CD4-positive, alpha-beta T cell treated with Interleukin-12 subunit alpha and Interleukin-12 subunit beta, for 1 hour (primary cell): ENCODE measurements at regions not wholly inside any gene's neighbourhood (a gene's known extent, or its start where the extent isn't known, plus 50 kb on each side); places are given as distances from the start of the nearest gene placed in this dataset.

Source experiments
- DNase-seq: peaks from one replicate; pipeline ENCODE4 v3.0.0-alpha.2; 2020

- no peak for DNase-seq
These were observed 560.8 kb downstream of the BRD1 start for GRCh38 chr22:49266561-49267519.

DNA sequence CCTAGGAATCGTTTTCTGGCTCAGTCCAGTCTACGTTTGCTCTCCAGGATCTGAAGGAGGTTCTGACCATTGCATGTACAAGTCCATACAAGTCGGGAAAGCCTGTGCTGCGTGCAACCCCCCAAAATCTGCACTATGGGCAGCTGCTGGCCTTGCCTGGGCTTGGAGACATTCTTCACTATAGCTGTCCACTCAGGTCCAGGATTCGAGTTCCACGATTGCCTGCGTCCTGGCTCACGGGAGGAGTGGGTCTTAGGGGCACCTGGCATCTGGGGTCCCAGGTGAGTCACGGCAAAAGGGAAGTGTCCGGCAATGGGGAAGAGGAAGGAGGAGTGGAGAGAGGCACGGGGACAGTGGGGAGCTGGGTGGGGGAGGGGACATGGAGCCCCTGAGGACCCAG lies 563.0 kb downstream of the BRD1 start:
- DNase-seq: no peak

DNA sequence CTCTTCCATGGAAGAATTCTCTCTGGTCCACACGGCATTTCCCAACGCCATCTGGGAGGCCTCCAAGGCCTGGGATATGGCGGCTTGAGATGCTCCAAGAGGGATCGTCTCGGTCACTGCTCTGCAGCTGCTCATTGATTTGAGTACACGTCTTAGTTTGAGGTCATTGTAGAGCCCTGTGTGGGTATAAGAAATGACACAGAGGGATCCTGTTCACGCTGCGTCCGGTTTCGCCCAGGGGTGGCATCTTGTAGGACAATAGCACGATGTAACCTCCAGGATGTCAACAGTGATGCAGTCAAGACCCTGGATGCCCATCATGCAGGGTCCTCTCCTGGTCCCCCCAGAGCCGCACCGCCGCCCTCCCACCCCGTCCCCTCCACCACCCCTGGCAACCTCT lies 564.6 kb downstream of the BRD1 start:
- no peak for DNase-seq

GRCh38 chr22:49262167-49262566 lies 565.5 kb downstream of the BRD1 start:
- DNase-seq: no peak

GRCh38 chr22:49261616-49262015 lies 566.1 kb downstream of the BRD1 start:
- DNase-seq: no peak

DNA sequence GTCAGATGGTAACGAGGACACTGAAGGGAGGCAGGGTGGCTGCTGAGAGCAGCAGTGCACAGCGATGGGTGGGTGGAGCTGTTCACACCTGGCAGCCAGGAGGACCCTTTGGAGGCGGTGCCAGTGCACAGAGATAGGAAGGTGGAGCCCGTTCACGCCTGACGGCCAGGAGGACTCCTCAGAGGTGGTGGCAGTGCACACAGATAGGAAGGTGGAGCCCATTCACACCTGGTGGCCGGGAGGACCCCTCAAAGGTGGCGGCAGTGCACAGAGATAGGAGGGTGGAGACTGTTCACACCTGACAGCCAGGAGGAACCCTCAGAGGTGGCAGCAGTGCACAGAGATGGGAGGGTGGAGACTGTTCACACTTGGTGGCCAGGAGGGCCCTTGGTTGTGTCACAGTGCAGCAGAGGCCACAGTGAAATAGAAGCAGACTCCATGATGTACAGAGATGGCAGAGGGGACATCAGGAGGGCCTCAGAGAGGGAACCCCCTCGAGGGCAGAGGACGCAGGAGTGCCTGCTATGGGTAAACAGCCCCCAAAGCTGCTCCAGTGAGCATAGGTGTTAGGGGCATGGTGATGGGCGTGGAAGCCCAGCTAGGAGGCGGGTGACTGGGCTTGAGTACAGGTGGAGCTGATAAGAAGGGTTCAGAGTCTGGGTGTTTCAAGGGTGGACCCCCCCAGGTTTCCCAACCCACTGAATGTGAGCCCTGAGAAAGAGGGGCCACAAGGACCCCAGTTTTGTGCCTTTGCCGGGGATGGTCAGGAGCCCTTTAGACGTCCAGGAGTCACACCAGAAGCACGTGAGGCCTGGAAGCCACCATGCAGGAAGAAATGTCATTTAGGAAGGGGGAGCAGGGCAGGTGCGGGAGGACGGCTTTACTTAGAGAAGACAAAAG lies 566.7 kb downstream of the BRD1 start:
- no peak for DNase-seq

GRCh38 chr22:49259839-49260615 lies 567.6 kb downstream of the BRD1 start:
- DNase-seq: no peak

- DNase-seq: no peak
These were observed 569.3 kb downstream of the BRD1 start for GRCh38 chr22:49258107-49259010.

- no peak for DNase-seq
These were observed 570.1 kb downstream of the BRD1 start for GRCh38 chr22:49257551-49257961.

DNA sequence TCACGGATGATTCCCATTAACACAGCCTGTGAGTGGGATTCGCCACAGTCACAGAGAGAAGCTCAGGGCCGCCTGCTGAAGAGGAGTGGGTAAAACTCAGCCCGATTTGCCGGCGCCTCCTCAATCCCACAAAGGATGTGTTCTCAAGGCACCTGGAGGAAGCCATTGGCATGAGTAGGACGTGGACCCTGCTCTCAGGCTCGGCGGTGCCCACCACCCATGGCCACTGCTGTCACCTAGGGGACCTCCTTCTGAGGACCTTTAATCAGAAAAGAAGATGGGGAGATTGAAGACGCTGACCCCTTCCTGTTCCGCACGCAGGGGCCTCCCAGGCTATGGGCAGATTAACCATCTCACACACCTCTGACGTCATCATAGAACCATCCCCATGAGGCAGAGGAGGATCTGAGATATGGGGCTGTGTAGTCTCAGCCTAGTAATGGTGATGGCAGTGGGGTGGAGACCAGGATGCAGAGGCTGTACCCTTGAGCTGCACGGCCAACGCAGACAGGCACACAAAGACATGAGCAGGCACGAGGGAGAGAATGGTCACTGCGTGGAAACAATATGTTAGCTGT lies 571.8 kb downstream of the BRD1 start:
- DNase-seq: no peak

GRCh38 chr22:49255154-49255553 lies 572.5 kb downstream of the BRD1 start:
- DNase-seq: no peak

- DNase-seq: no peak
These were observed 574.0 kb downstream of the BRD1 start for GRCh38 chr22:49253656-49254055.

GRCh38 chr22:49251371-49251770 lies 576.3 kb downstream of the BRD1 start:
- DNase-seq: no peak

- DNase-seq: no peak
These were observed 580.3 kb downstream of the BRD1 start for GRCh38 chr22:49247194-49247924.

DNA sequence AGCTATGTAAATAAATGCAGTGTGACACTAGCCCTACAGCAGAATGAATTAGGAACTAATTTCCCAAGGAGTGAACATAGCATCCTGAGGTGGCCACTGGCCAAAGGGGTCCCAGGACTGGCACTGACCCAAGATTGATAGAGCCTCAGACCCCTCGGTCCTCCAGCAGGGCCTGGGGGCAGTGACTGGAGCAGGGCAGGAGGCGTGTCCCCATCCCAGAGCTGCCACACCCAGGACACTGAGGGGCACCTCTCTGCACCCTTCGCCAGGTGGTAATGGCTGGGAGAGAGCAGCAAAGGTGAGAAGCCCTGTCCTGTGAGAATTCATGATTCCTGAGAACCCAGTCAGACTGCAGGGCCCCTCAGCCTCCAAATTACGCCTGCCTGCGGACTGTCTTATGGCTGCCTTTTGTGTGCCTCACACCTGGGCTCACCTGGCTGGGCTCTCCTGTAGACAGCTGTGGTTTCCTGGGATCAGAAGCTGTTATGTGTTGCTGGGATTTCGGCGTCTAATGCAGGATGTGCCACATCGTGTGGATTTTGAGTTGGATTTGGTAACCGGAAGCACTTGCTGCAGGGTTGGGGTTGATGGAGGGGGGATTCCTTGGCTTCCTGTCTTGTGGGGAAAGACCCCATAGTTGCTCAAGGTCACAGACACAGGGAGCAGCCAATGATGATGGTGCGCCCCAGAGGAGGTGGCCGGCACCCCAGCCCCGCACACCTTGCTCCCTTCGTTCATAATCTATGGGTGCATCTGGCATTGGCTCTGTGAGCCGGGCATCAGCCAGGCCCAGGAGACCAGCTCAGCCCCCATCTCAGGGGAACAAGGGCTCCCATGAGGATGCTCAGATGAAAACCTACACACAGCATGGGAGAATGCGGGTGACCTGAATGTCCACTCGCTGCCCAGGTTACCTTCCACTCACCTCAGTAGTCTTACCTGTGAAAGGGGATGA lies 582.9 kb downstream of the BRD1 start:
- no peak for DNase-seq

GRCh38 chr22:49243965-49244364 lies 583.7 kb downstream of the BRD1 start:
- DNase-seq: no peak

DNA sequence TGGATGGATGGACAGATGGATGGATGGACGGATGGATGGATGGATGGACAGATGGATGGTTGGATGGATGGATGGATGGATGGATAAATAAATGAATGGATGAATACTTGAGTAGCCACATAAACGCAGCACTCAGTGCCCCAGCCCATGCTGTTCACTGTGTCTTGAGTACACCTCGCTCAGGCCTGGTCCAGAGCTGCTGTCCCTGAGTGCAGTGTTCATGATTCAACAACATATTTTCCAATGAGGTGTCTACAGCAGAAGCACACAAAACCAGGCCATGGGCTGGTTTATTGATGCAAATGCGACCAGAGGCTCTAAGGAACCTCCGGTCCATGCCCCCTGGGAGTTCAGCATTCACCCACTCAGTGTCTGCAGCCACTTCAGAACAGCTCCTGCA lies 584.3 kb downstream of the BRD1 start:
- no peak for DNase-seq

DNA sequence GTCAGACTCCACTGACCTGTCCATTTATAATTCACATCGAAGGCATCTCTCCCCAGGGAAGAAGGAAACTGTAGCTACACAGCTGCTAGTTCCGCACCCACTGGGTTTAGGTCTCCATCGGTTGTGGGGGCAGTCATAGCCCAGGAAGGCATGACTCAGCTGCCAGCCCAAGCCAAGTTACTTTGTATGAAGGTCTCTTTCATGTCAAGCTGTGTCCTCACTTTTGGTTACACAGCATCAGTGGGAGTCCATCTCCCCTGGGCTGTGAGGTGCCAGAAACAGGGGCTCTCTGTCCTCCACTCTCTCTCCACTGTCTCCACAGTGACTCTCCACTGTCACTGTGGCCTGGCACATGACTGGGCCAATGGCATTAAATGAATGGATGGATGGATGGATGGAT lies 585.2 kb downstream of the BRD1 start:
- DNase-seq: no peak

DNA sequence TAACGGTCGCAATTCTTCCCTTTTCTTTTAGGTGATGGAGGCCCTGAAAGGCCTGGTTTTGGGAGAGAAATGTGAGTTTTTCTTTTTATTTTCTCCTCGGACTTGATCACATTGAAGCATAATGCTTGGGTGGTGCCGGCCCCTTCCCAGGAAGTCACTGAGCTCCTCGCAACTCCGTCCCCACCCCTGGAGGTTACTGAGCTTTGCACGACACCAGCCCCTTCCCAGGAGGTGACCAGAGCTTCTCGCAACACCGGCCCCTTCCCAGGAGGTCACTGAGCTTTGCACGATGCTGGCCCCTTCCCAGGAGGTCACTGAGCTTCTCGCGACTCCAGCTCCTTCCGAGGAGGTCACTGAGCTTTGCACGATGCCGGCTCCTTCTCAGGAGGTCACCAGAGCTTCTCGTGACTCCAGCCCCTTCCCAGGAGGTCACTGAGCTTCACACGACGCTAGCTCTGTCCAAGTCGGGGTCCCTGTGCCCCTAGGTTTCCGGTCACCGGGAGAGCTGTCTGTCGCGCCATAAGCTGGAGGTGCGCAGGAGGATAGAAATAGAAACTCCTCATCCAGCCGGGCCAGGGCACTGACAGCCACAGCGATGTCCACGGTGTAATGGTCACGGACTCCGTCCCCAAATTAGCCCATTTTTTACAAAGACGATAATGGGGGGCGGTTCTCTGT lies 586.4 kb downstream of the BRD1 start:
- DNase-seq: no peak
